Gastroesophageal sphincter (tissue), 4 donors: ENCODE measurements at regions not wholly inside any gene's neighbourhood (a gene's known extent, or its start where the extent isn't known, plus 50 kb on each side); places are given as distances from the start of the nearest gene placed in this dataset.

Experiments
- ATAC-seq: fragments of 150-250 bp; one replicate; pipeline ENCODE4 v1.9.1; 2016; ENCODE audit warnings: mild to moderate bottlenecking, moderate library complexity
- H3K27ac ChIP-seq, 4 donors: fragments of 200-600 bp; sonication (generic) in 3 of 4; 1 replicate in 3 of 4; 2 replicates in 1 of 4; pipeline ENCODE4 v1.5.1; 2016 to 2019
- H3K27me3 ChIP-seq: fragments of 200-600 bp; sonication (generic); one replicate; pipeline ENCODE4 v1.5.1; 2019
- H3K36me3 ChIP-seq, 2 donors: fragments of 200-600 bp; sonication (generic); one replicate each; pipeline ENCODE4 v1.5.1; 2019; ENCODE audit warnings: control low read depth in 1 of 2
- H3K4me1 ChIP-seq, 3 donors: fragments of 200-600 bp; sonication (generic); 1 replicate in 2 of 3; 2 replicates in 1 of 3; pipeline ENCODE4 v1.5.1; 2016 to 2019; ENCODE audit warnings: control low read depth in 2 of 3
- H3K4me3 ChIP-seq, 2 donors: fragments of 200-600 bp; sonication (generic); one replicate each; pipeline ENCODE4 v1.5.1; 2019; ENCODE audit warnings: mild to moderate bottlenecking in 1 of 2, moderate library complexity in 1 of 2
- H3K9me3 ChIP-seq, 3 donors: fragments of 200-600 bp; sonication (generic); one replicate each; pipeline ENCODE4 v1.5.1; 2017 to 2019; ENCODE audit warnings: control low read depth in 2 of 3
- CTCF ChIP-seq, 4 experiments: fragments of 200-600 bp in 2 of 4; fragments of 450-650 bp in 2 of 4; sonication (generic) in 1 of 4; IDR thresholded peaks; one replicate each; pipeline ENCODE4 v1.5.1; 2017 to 2019; ENCODE audit warnings: antibody characterized with exemption in 4 of 4, mild to moderate bottlenecking in 2 of 4, moderate library complexity in 2 of 4
- EP300 ChIP-seq: sonication (generic); formaldehyde crosslinking; IDR thresholded peaks from one replicate; pipeline ENCODE4 v1.6.1; 2017; ENCODE audit warnings: antibody characterized with exemption, mild to moderate bottlenecking
- POLR2A ChIP-seq, 2 donors: fragments of 450-650 bp; IDR thresholded peaks; one replicate each; pipeline ENCODE4 v1.6.1; 2017; ENCODE audit warnings: antibody characterized with exemption in 2 of 2, mild to moderate bottlenecking in 2 of 2, moderate library complexity in 1 of 2
- POLR2AphosphoS5 ChIP-seq: sonication (generic); formaldehyde crosslinking; IDR thresholded peaks from one replicate; pipeline ENCODE4 v1.6.1; 2017; ENCODE audit warnings: antibody characterized with exemption
- WGBS, 2 donors: methylation state at CpG; one replicate each; pipeline ENCODE4 v1.1.5; 2018; ENCODE audit warnings: low coverage in 1 of 2; 5-methylcytosine and 5-hydroxymethylcytosine counted together

GRCh38 chr17:70987867-70988340 lies 818.6 kb downstream of the KCNJ2 start:
- H3K4me1 ChIP-seq, result no peaks in the 10 kb centered on the region
- 16 to 23% methylated on average over 3 of the region's 4 CpGs for WGBS, 2 donors
- TF ChIP-seq CTCF (IDR thresholded peaks at IDR 0.05) (no peak), EP300 (no peak), POLR2AphosphoS5 (no peak)
- no peaks in the 10 kb centered on the region for H3K36me3 ChIP-seq
- ATAC-seq, result no peak
- H3K27ac ChIP-seq, result no peak overlapping the region
- peaks cover 3% of the 10 kb centered on the region for H3K27me3 ChIP-seq
- H3K4me3 ChIP-seq, result no peak overlapping the region
- H3K9me3 ChIP-seq, result peaks cover 0 to 24% (median 0%) of the 10 kb centered on the region in 3 donors

GRCh38 chr17:70988622-70989021 lies 819.3 kb downstream of the KCNJ2 start:
- 75 to 100% methylated on average over 1 of the region's 1 CpG for WGBS, 2 donors
- Histone ChIP-seq H3K27ac (no peak overlapping the region), H3K4me3 (no peak overlapping the region), H3K9me3 (peaks cover 0 to 20% (median 0%) of the 10 kb centered on the region in 3 donors), H3K4me1 (no peaks in the 10 kb centered on the region), H3K36me3 (no peaks in the 10 kb centered on the region), H3K27me3 (peaks cover 2% of the 10 kb centered on the region)
- no peak for TF ChIP-seq EP300
- no peak for TF ChIP-seq CTCF (IDR thresholded peaks at IDR 0.05)
- no peak for TF ChIP-seq POLR2A (IDR thresholded peaks at IDR 0.05)
- no peak for ATAC-seq

- Histone ChIP-seq H3K4me1 (no peaks in the 10 kb centered on the region), H3K9me3 (peaks cover 0 to 13% (median 0%) of the 10 kb centered on the region in 3 donors), H3K4me3 (no peak overlapping the region), H3K27ac (no peak overlapping the region), H3K36me3 (no peaks in the 10 kb centered on the region), H3K27me3 (no peaks in the 10 kb centered on the region)
- TF ChIP-seq POLR2AphosphoS5, result no peak
- no peak for TF ChIP-seq POLR2A (IDR thresholded peaks at IDR 0.05)
- TF ChIP-seq CTCF (IDR thresholded peaks at IDR 0.05), result no peak
- TF ChIP-seq EP300, result no peak
- WGBS, 2 donors, result 84 to 87% methylated on average over 3 to 5 of the region's 5 CpGs
- no peak for ATAC-seq
These were observed 819.9 kb downstream of the KCNJ2 start for GRCh38 chr17:70989280-70989679.

GRCh38 chr17:70994194-70994593 lies 824.9 kb downstream of the KCNJ2 start:
- no peak for ATAC-seq
- Histone ChIP-seq H3K27ac (no peak overlapping the region), H3K4me1 (no peaks in the 10 kb centered on the region), H3K27me3 (no peaks in the 10 kb centered on the region), H3K9me3 (peaks cover 0 to 6% (median 0%) of the 10 kb centered on the region in 3 donors), H3K4me3 (no peak overlapping the region), H3K36me3 (no peaks in the 10 kb centered on the region)
- WGBS, 2 donors, result 50 to 53% methylated on average over 2 of the region's 2 CpGs
- TF ChIP-seq CTCF (IDR thresholded peaks at IDR 0.05) (no peak), EP300 (no peak), POLR2AphosphoS5 (no peak), POLR2A (IDR thresholded peaks at IDR 0.05) (no peak)

GRCh38 chr17:70995997-70996396 lies 826.7 kb downstream of the KCNJ2 start:
- no peak overlapping the region for H3K4me3 ChIP-seq
- no peaks in the 10 kb centered on the region for H3K4me1 ChIP-seq
- H3K9me3 ChIP-seq, result peaks cover 0 to 6% (median 0%) of the 10 kb centered on the region in 3 donors
- no peak for ATAC-seq
- no peaks in the 10 kb centered on the region for H3K36me3 ChIP-seq
- no peak for TF ChIP-seq EP300
- no peak for TF ChIP-seq POLR2AphosphoS5
- no peak for TF ChIP-seq POLR2A (IDR thresholded peaks at IDR 0.05)
- TF ChIP-seq CTCF (IDR thresholded peaks at IDR 0.05), result no peak
- H3K27ac ChIP-seq, result no peak overlapping the region
- H3K27me3 ChIP-seq, result no peaks in the 10 kb centered on the region
